ENCODE measurements at regions not wholly inside any gene's neighbourhood (a gene's known extent, or its start where the extent isn't known, plus 50 kb on each side); places are given as distances from the start of the nearest gene placed in this dataset.
"Not testable (repeated sequence)": the region's sequence is repeated elsewhere in the genome, so short reads cannot be mapped to it uniquely, and the experiment has no call there.

GRCh38 chr17:33562792-33563191 lies 269.7 kb upstream of the ASIC2 start:
- DNase-seq (ENCODE audit: low read depth, low spot score) = no peak

- no peak for DNase-seq (ENCODE audit: low read depth, low spot score)
Observed at GRCh38 chr17:33564146-33564545, 271.1 kb upstream of the ASIC2 start.

DNA sequence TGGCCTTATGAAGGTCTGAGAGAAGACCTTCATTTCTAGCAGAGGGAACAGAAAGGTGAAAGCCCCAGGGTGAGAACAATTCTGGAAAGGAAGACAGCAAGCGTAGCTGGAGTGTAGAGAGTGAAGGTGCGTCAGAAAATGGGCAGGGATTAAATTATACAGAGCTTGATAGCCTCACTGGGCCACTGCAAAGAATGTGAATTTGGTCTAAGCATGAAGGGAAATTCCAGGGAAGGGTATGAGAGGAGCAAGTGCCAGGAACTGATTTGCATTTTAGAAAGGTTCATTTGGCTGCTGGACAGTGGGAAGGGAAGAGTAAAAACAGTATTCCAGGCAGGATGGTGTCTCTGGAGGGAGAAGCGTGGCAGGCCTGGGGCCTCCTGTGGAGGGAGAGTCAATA lies 274.1 kb upstream of the ASIC2 start:
- no peak for DNase-seq (ENCODE audit: low read depth, low spot score)

DNA sequence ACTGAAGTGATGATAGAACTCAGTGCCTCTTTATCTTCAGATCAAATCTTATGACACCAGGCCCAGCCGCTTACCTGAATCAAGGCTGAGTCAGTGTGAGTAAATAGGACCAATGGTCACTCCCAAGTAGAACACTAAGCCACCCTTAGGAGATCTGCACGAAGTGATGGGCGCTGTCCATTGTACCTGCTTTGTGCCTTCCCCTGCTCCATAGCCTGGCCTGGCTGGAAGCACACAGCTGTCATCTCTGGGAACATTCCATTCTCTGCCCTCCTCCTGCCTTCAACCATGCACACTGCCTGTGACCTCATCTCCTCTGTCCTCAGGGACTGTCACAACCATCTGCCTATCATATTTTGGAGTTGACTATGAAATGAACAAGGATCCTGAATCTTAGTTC lies 279.5 kb upstream of the ASIC2 start:
- DNase-seq (ENCODE audit: low read depth, low spot score) = no peak

GRCh38 chr17:33574942-33575445 lies 281.9 kb upstream of the ASIC2 start:
- DNase-seq (ENCODE audit: low read depth, low spot score) = no peak

DNA sequence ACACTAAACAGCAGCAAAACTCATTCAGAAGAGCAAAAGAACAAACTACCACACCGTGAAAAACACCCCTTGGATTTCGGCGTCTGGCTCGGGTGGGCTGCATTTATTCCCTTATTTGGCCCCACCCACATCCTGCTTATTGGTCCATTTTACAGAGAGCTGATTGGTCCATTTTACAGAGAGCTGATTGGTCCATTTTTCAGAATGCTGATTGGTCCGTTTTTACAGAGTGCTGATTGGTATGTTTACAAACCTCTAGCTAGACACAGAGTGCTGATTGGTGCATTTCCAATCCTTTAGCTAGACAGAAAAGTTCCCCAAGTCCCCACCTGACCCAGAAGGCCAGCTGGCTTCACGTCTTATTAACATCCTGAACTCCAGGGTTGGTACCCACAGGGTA lies 286.6 kb upstream of the ASIC2 start:
- DNase-seq (ENCODE audit: low read depth, low spot score) = not testable (repeated sequence)

DNA sequence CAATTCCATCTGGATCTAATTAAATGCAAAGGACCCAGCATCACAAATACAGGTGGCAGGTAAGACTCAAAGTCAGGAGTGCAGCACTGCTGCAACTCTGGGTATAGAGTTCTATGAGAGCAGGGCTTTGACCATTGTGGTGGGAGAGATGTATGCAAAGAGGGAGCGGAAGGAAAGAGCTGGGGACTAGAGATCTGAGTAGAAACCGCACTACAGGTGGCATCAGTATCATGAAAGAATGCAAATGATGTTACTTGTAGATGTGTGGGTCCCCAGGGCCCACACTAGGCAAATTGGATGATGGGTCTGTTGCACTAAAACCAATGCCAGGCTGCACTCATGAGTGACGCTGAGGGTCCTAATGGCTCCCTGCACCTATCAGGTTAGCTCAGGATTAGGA lies 287.1 kb upstream of the ASIC2 start:
- no peak for DNase-seq (ENCODE audit: low read depth, low spot score)

GRCh38 chr17:33582661-33583060 lies 289.6 kb upstream of the ASIC2 start:
- DNase-seq (ENCODE audit: low read depth, low spot score) = no peak

DNA sequence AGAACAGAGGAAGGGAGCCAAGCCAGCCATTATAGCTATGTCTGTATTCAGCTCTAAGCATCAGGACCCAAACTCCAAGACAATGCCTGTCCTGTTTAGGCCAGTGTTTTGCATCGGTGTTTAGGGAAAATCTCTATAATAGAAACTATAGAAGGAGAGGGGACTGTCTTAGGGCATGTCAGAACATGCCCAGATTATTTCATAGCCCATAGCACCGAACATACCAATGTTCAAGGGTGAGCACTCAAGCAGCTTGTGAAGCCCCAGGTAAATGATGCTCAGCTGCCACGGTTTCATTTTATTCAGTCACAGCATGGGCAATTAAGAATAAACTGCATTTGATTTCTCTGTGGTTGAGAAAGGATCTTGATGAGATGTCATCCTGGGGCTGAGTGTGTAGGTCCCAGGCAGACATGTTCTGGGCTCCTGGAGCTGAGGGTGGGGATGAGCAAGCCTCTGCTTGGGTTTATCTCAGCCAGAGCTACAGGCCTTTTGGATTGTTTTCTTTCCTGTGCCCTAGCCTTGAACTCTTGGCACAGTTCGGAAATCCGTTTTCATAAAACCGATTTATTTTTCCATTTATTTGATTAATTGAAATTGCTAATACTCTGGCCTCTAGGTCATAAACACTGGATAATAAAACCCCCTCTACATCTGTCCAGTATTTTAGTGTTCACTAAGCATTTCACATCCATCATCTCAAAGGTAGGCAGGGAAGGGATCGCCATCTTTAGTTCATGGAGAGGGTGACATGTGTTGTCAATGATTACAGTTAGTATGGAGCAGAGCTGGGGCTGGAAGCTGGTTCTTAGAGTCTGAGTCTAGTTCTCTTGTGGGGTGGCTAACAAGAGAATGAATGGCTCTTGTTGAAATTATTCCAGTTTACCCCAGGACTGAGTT lies 290.7 kb upstream of the ASIC2 start:
- no peak for DNase-seq (ENCODE audit: low read depth, low spot score)

GRCh38 chr17:33593991-33594390 lies 300.9 kb upstream of the ASIC2 start:
- no peak for DNase-seq (ENCODE audit: low read depth, low spot score)

GRCh38 chr17:33595828-33596227 lies 302.7 kb upstream of the ASIC2 start:
- DNase-seq (ENCODE audit: low read depth, low spot score) = no peak

DNA sequence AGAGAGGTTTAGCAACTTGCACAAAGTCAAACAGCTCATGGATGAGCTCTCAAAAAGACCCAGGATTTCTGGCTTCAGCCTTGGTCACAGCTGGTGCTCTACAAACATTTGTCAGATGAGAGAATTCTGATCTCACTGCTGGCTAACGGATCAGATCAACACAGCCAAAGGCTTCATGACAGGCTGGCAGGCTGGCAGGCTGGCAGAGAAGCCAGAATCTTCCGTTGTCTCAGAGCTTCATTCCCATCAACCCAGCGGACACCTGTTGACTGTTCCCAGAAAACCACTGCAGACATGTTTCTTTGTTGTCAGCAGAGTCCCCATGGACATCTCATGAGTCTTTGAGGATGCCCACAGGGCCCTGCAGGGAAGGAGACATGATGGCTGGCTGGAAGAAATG lies 303.8 kb upstream of the ASIC2 start:
- DNase-seq (ENCODE audit: low read depth, low spot score) = no peak

- DNase-seq (ENCODE audit: low read depth, low spot score) = no peak
Observed at GRCh38 chr17:33598797-33599196, 305.7 kb upstream of the ASIC2 start.

- no peak for DNase-seq (ENCODE audit: low read depth, low spot score)
Observed at GRCh38 chr17:33602981-33603380, 309.9 kb upstream of the ASIC2 start.

DNA sequence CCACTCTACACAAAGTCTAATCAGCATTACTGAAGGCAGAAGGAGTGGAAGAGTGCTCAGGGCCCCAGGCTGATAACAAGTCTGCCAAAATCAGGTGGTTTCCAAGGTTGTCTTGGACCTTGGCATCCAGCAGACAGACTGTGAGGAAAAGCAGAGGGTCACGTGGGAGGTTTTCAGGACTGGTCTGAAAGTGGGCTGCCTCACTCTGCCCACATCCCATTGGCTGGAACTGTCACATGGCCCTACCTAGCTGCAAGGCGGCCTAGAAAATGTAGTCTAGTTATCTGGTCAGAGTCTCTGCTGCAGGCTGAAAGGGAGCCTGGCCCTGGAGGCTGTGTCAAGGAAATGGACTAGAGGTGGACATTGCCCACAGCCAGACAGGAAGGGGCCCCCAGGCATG lies 310.7 kb upstream of the ASIC2 start:
- DNase-seq (ENCODE audit: low read depth, low spot score) = no peak

GRCh38 chr17:33611532-33611931 lies 318.4 kb upstream of the ASIC2 start:
- DNase-seq (ENCODE audit: low read depth, low spot score) = no peak

DNA sequence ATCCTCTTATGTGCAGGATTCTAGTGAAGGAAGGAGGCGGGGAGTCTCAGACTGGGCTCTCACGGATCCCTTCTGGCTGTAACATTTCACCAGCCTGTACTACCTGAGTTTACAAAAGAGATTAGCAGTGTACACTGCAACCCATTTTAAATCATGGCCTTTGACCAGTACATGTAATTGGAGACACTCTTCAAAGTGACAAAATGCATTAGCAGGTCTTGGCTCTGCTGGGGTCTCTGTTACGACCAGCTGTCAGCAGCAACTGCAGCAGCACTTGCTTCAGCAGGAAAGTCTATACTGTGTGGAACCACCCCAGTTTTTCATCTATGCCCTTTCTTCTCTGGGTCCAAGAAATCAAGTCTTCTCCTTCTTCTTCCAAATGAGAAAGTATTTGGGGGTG lies 322.8 kb upstream of the ASIC2 start:
- DNase-seq (ENCODE audit: low read depth, low spot score) = no peak

- no peak for DNase-seq (ENCODE audit: low read depth, low spot score)
Observed at GRCh38 chr17:33623841-33624240, 330.7 kb upstream of the ASIC2 start.

- no peak for DNase-seq (ENCODE audit: low read depth, low spot score)
Observed at GRCh38 chr17:33628500-33629346, 335.6 kb upstream of the ASIC2 start.

DNA sequence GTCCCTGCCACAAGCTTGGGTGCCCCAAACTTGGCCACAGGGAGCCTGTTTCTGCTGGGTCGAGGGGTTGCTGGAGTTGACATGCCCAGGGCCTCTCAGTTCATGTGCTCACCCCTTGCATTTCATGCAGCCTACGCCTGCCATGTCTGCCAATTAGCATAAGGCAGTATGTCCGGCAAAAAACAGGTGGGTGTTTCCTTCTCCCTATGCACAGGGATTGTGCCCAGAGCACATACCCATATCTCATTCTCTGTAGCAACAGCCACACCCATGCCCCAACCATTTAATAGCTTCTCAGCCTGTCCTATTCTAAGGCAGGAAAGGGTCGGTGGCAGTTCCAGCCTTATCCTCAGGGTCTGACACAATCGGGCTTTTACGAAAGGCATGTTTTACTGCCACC lies 340.4 kb upstream of the ASIC2 start:
- no peak for DNase-seq (ENCODE audit: low read depth, low spot score)

DNA sequence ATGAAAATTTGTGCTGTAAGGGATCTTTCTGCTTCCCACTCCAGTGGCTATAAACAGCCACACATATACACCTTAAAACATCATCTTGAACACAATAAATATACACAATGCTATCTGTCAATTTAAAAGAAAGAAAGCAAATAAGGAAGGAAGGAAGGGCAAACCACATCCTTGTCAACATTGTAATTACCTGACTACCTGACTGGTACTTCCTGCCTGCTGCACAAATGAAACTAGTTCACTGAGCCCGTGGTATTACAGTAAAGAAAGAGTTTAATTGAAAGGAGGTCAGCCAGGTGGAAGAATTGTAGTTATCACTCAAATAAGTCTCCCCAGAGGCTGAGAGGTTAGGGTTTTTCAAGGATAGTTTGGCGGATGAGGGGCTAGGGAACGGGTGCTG lies 344.4 kb upstream of the ASIC2 start:
- DNase-seq (ENCODE audit: low read depth, low spot score) = no peak

DNA sequence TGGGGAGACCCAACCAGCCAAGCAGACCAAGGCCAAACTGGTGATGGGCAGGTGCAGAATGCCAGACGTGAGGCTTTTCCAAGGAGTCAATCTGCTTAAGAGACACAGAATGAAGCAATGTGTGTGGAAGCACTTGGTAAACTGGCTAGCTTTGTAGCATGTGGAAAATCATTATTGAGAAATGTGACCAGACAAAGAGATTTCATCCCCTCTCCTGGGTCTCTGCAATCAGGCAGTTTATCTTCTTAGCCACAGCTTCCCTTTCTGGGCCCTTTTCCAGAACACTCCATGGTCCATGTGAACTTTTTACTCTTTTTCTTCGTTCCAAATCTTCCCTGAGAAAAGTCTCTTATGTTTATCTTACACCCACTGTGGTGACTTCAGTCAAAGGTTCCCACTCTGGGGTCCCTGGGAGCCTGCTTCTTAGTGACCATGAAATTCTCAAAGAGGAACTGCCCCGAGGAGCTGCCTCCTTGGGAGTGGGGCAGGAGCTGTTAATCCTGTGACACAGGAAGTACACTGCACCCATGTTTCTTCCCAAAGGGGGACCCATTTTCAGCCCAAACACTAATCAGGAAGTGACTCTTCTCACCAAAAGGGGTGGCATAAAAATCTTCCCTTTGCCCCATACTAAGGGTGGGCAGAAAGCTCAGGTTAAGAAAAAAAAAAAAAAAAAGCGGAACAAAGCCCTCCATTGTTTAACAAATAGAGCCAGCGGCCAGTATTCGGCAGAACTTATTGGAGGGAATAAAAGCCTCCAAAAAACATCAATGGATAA lies 346.2 kb upstream of the ASIC2 start:
- no peak for DNase-seq (ENCODE audit: low read depth, low spot score)

Measured in activated CD4-positive, CD25-positive, alpha-beta regulatory T cell treated with anti-CD3 and anti-CD28 coated beads, Interleukin-2, amount 50 U/mL, for 16 hours (primary cell).